ENCODE measurements at regions not wholly inside any gene's neighbourhood (a gene's known extent, or its start where the extent isn't known, plus 50 kb on each side); places are given as distances from the start of the nearest gene placed in this dataset.

GRCh38 chr1:230503726-230504125, 77.6 kb upstream of the PGBD5 start:
- no peak for TF ChIP-seq CTCF (IDR thresholded peaks at IDR 0.05; ENCODE audit: insufficient read depth, low read depth, low read length)
- no peak for TF ChIP-seq EZH2 (IDR thresholded peaks at IDR 0.05; ENCODE audit: insufficient read depth, low read length)
